GM18909 (cell line): ENCODE measurements at regions not wholly inside any gene's neighbourhood (a gene's known extent, or its start where the extent isn't known, plus 50 kb on each side); places are given as distances from the start of the nearest gene placed in this dataset.

Source experiments
- ATAC-seq: cut with Tn5 transposase; IDR thresholded peaks from one replicate; pipeline ENCODE4 v1.9.1; 2021; ENCODE audit warnings: mild to moderate bottlenecking; ENCODE audit not compliant: unreplicated experiment, poor library complexity

GRCh38 chr2:12289120-12289802, 427.5 kb upstream of the TRIB2 start:
- ATAC-seq: no peak

GRCh38 chr2:12291303-12291702, 425.4 kb upstream of the TRIB2 start:
- no peak for ATAC-seq

- peak; percentile 97 for ATAC-seq
Measured at GRCh38 chr2:12293874-12294273, 422.9 kb upstream of the TRIB2 start.

GRCh38 chr2:12295856-12296519, 420.7 kb upstream of the TRIB2 start:
- no peak for ATAC-seq

- no peak for ATAC-seq
Measured at GRCh38 chr2:12296915-12297314, 419.8 kb upstream of the TRIB2 start.

- no peak for ATAC-seq
Measured at GRCh38 chr2:12298352-12298751, 418.4 kb upstream of the TRIB2 start.

- no peak for ATAC-seq
Measured at GRCh38 chr2:12299431-12299830, 417.3 kb upstream of the TRIB2 start.

- ATAC-seq: no peak
Measured at GRCh38 chr2:12300019-12300602, 416.6 kb upstream of the TRIB2 start.

GRCh38 chr2:12300927-12301326, 415.8 kb upstream of the TRIB2 start:
- no peak for ATAC-seq

- ATAC-seq: no peak
Measured at GRCh38 chr2:12302140-12302539, 414.6 kb upstream of the TRIB2 start.

GRCh38 chr2:12302691-12303090, 414.0 kb upstream of the TRIB2 start:
- ATAC-seq: no peak

- no peak for ATAC-seq
Measured at GRCh38 chr2:12303181-12304030, 413.3 kb upstream of the TRIB2 start.

- ATAC-seq: no peak
Measured at GRCh38 chr2:12304564-12305171, 412.1 kb upstream of the TRIB2 start.

- ATAC-seq: no peak
Measured at GRCh38 chr2:12305931-12306330, 410.8 kb upstream of the TRIB2 start.

GRCh38 chr2:12310399-12310798, 406.3 kb upstream of the TRIB2 start:
- no peak for ATAC-seq

GRCh38 chr2:12313445-12314126, 403.1 kb upstream of the TRIB2 start:
- no peak for ATAC-seq

GRCh38 chr2:12314127-12314760, 402.5 kb upstream of the TRIB2 start:
- no peak for ATAC-seq

GRCh38 chr2:12315224-12315623, 401.5 kb upstream of the TRIB2 start:
- no peak for ATAC-seq

GRCh38 chr2:12316476-12316875, 400.3 kb upstream of the TRIB2 start:
- no peak for ATAC-seq
